ENCODE measurements at regions not wholly inside any gene's neighbourhood (a gene's known extent, or its start where the extent isn't known, plus 50 kb on each side); places are given as distances from the start of the nearest gene placed in this dataset.

DNA sequence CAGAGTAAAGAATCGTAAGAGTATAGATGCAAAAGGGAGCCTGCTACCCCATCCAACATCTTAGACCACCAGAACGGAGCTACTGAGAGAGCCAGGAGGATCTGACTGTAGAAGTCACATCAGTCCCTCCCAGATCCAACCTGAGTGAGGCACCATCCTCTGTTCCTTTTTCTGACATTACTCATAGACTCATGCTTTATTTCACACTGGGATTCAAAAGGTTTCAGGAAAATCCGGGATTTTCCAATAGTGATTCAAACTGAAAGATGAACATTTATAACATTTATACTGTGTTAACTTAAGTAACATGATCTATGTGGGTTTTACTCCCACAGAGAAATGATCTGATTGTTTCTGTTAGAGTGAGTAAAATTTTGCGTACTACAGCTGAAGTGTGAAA lies 868.6 kb upstream of the GJE1 start:
- TF ChIP-seq, protein P1, sequence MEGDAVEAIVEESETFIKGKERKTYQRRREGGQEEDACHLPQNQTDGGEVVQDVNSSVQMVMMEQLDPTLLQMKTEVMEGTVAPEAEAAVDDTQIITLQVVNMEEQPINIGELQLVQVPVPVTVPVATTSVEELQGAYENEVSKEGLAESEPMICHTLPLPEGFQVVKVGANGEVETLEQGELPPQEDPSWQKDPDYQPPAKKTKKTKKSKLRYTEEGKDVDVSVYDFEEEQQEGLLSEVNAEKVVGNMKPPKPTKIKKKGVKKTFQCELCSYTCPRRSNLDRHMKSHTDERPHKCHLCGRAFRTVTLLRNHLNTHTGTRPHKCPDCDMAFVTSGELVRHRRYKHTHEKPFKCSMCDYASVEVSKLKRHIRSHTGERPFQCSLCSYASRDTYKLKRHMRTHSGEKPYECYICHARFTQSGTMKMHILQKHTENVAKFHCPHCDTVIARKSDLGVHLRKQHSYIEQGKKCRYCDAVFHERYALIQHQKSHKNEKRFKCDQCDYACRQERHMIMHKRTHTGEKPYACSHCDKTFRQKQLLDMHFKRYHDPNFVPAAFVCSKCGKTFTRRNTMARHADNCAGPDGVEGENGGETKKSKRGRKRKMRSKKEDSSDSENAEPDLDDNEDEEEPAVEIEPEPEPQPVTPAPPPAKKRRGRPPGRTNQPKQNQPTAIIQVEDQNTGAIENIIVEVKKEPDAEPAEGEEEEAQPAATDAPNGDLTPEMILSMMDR (IDR thresholded peaks at IDR 0.05), result no peak
- TF ChIP-seq ZFX (IDR thresholded peaks at IDR 0.05; ENCODE audit: borderline replicate concordance), result no peak
